PC-3 (cell line): ENCODE measurements at regions not wholly inside any gene's neighbourhood (a gene's known extent, or its start where the extent isn't known, plus 50 kb on each side); places are given as distances from the start of the nearest gene placed in this dataset.

Source experiments
- ATAC-seq: fragments of 200-7000 bp; cut with Tn5 transposase; 2 replicates; pipeline ENCODE4 v1.9.1; 2020; ENCODE audit warnings: mild to moderate bottlenecking, moderate library complexity
- BruUV-seq: library from RNA; stranded (reverse); fragments of 400-500 nt; replicated peaks from 2 replicates; lab custom pipeline; 2021; lab: Mats Ljungman, UMichigan
- CTCF ChIA-PET: fragments of 300-600 bp; sonication (Branson Sonifier 250); formaldehyde crosslinking; loops from one replicate; lab custom pipeline; 2022; ENCODE audit warnings: antibody characterized with exemption; lab: Charles Lee
- POLR2A ChIA-PET: fragments of 300-600 bp; sonication (Branson Sonifier 250); formaldehyde crosslinking; loops from one replicate; lab custom pipeline; 2022; ENCODE audit warnings: antibody characterized with exemption; ENCODE audit not compliant: unreplicated experiment; lab: Charles Lee
- DNase-seq: peaks from one replicate; pipeline ENCODE4 v3.0.0-alpha.2; 2015
- H2AFZ ChIP-seq: fragments of 300-600 bp; sonication (generic); 2 replicates; pipeline ENCODE4 v1.6.0; 2016; ENCODE audit warnings: antibody characterized with exemption, low read length
- H3F3A ChIP-seq: fragments of 300-600 bp; sonication (generic); one replicate; pipeline ENCODE4 v1.6.0; 2017; ENCODE audit warnings: antibody characterized with exemption, low read length, control low read depth, mild to moderate bottlenecking; ENCODE audit not compliant: unreplicated experiment
- H3K27ac ChIP-seq: fragments of 300-600 bp; sonication (generic); 2 replicates; pipeline ENCODE4 v1.5.1; 2016; ENCODE audit warnings: mild to moderate bottlenecking, low read length
- H3K27me3 ChIP-seq: fragments of 300-600 bp; sonication (generic); 2 replicates; pipeline ENCODE4 v1.6.1; 2016; ENCODE audit warnings: low read length, mixed read lengths
- H3K36me3 ChIP-seq: fragments of 300-600 bp; sonication (generic); 2 replicates; pipeline ENCODE4 v1.6.1; 2016; ENCODE audit warnings: low read depth, mixed run types, low read length, mixed read lengths
- H3K4me1 ChIP-seq: fragments of 300-600 bp; sonication (generic); 2 replicates; pipeline ENCODE4 v1.5.1; 2016; ENCODE audit warnings: low read length; ENCODE audit not compliant: insufficient read depth
- H3K4me2 ChIP-seq: fragments of 300-600 bp; sonication (generic); 2 replicates; pipeline ENCODE4 v1.6.0; 2016; ENCODE audit warnings: low read length
- H3K4me3 ChIP-seq: fragments of 300-600 bp; sonication (generic); 2 replicates; pipeline ENCODE4 v1.5.1; 2016; ENCODE audit warnings: mild to moderate bottlenecking, low read length, mixed read lengths
- H3K79me2 ChIP-seq: fragments of 300-600 bp; sonication (generic); 2 replicates; pipeline ENCODE4 v1.6.1; 2017; ENCODE audit warnings: low read length, mixed read lengths
- H3K9ac ChIP-seq: fragments of 300-600 bp; sonication (generic); 2 replicates; pipeline ENCODE4 v1.6.0; 2016; ENCODE audit warnings: mild to moderate bottlenecking, low read length
- H3K9me2 ChIP-seq: fragments of 300-600 bp; sonication (generic); replicated peaks from 2 replicates; pipeline ENCODE4 v1.6.1; 2016; ENCODE audit warnings: mixed run types, low read length, mixed read lengths
- H3K9me3 ChIP-seq: fragments of 300-600 bp; sonication (generic); 2 replicates; pipeline ENCODE4 v1.6.1; 2016; ENCODE audit warnings: low read length, mixed read lengths
- H4K20me1 ChIP-seq: fragments of 300-600 bp; sonication (generic); 2 replicates; pipeline ENCODE4 v1.6.1; 2016; ENCODE audit warnings: low read length, mixed read lengths
- EZH2 ChIP-seq: fragments of 300-600 bp; sonication (generic); IDR thresholded peaks from one replicate; pipeline ENCODE4 v1.6.1; 2017; ENCODE audit warnings: antibody characterized with exemption, mild to moderate bottlenecking, low read length; ENCODE audit not compliant: unreplicated experiment
- EZH2phosphoT487 ChIP-seq: fragments of 300-600 bp; sonication (generic); IDR thresholded peaks from 2 replicates; pipeline ENCODE4 v1.6.1; 2018; ENCODE audit warnings: mild to moderate bottlenecking, antibody characterized with exemption, low read length, borderline replicate concordance
- intact Hi-C: fragments of 100-400 bp; cut with micrococcal nuclease; formaldehyde crosslinking; loops from 2 replicates; pipeline ENCODE4 v1.9.0; 2023
- TF ChIP-seq, protein P1 (sequence below): fragments of 300-600 bp; sonication (generic); conservative IDR thresholded peaks from 2 replicates; pipeline ENCODE4 v1.5.1; 2017; ENCODE audit warnings: antibody characterized with exemption, low read depth, mild to moderate bottlenecking, low read length

DNA sequence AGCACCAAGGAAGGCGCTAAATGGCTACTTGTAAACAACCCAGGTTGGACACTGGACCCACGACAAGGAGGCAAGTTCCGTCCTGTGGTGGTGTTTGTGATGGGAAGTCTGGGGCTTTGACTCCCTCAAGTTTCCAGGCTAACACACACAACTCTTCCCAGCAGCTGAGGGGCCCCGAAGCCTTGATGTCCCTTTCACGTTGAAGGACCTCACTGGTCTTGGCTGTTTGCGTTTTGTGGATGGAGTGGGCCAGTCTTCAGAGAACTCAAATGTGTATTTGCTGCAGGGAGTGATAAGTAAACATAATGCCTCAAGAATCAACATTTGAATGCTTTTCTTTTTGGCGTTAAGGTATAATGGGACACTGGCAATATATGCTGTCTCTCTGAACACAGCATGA, 199.2 kb downstream of the TM9SF2 start:
- Histone ChIP-seq H3K9me3 (no peaks in the 10 kb centered on the region), H3K4me2 (no peak overlapping the region), H2AFZ (no peak overlapping the region), H3K36me3 (no peaks in the 10 kb centered on the region), H3K9ac (no peak overlapping the region), H3F3A (no peaks in the 10 kb centered on the region), H3K27ac (no peak overlapping the region), H4K20me1 (no peaks in the 10 kb centered on the region), H3K4me3 (no peak overlapping the region), H3K4me1 (no peaks in the 10 kb centered on the region), H3K79me2 (no peaks in the 10 kb centered on the region), H3K9me2 (no peaks in the 10 kb centered on the region), H3K27me3 (no peaks in the 10 kb centered on the region)
- no peak for TF ChIP-seq EZH2
- TF ChIP-seq, protein P1, sequence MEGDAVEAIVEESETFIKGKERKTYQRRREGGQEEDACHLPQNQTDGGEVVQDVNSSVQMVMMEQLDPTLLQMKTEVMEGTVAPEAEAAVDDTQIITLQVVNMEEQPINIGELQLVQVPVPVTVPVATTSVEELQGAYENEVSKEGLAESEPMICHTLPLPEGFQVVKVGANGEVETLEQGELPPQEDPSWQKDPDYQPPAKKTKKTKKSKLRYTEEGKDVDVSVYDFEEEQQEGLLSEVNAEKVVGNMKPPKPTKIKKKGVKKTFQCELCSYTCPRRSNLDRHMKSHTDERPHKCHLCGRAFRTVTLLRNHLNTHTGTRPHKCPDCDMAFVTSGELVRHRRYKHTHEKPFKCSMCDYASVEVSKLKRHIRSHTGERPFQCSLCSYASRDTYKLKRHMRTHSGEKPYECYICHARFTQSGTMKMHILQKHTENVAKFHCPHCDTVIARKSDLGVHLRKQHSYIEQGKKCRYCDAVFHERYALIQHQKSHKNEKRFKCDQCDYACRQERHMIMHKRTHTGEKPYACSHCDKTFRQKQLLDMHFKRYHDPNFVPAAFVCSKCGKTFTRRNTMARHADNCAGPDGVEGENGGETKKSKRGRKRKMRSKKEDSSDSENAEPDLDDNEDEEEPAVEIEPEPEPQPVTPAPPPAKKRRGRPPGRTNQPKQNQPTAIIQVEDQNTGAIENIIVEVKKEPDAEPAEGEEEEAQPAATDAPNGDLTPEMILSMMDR, result no peak
- TF ChIP-seq EZH2phosphoT487, result no peak
- ChIA-PET CTCF (no interaction called here), POLR2A (no interaction called here)
- intact Hi-C loops, result no loop called here
- DNase-seq (no peak), ATAC-seq (no peak)
- BruUV-seq, result no TSS peak

DNA sequence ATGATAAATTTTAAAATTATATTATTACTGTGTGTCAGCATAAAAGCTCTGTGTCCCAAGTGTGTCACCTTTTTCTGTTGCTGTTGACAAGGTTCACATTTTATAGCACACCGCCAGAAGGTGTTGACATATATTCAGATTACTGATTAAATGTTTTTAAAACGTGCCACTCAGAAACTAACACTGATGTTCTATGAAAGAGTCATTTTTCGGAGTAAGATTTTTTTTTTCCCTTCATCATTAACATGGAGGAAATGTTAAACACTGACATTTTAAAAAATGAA, 197.5 kb downstream of the TM9SF2 start:
- BruUV-seq, result no TSS peak

DNA sequence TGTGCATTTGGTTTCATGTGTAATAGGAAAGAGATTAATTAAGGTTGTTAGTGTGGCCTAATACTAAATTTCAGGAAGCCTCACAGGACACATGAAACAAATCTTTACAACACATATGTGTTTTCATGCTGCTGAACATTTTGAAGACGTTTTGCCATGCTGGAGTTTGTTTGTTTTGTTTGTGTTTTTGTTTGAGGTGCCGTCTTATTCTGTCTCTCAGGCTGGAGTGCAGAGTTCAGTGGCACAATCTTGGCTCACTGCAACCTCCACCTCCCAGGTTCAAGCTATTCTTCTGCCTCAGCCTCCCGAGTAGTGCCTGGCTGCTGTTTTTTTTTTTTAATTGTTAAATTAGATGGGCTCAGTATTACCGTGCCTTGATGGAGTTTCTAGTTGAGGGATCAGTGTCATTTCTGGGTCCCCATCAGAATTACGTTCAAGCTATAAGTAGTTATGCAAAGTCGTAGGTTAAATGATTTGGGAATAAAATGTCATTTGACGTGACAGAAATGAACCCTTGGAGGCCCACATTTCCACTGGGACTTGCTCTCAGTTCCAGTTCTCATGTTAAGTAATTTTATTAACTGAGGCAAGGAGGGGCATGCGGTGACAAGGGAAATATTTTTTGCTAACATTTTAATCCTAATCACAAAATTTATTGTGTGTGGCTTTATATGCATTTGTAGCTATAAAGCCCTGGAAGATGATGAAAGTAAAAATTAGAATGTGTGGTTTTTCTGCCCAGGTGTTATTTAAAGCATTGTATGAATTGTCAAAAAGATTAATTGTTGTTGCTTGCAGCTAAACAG, 196.9 kb downstream of the TM9SF2 start:
- intact Hi-C loops, result no loop called here
- Histone ChIP-seq H3K9me3 (no peaks in the 10 kb centered on the region), H3K27ac (no peak overlapping the region), H2AFZ (no peak overlapping the region), H3K9me2 (no peaks in the 10 kb centered on the region), H3F3A (no peaks in the 10 kb centered on the region), H3K4me1 (no peaks in the 10 kb centered on the region), H3K4me3 (no peak overlapping the region), H3K27me3 (no peaks in the 10 kb centered on the region), H3K9ac (no peak overlapping the region), H3K4me2 (no peak overlapping the region), H4K20me1 (no peaks in the 10 kb centered on the region), H3K79me2 (no peaks in the 10 kb centered on the region), H3K36me3 (no peaks in the 10 kb centered on the region)
- DNase-seq, result no peak
- CTCF ChIA-PET, result no interaction called here
- TF ChIP-seq, protein P1, result no peak
- TF ChIP-seq EZH2phosphoT487 (no peak), EZH2 (no peak)
- ATAC-seq, result no peak
- POLR2A ChIA-PET, result no interaction called here
- no TSS peak for BruUV-seq

More for the DNA sequence above, 197.5 kb downstream of the TM9SF2 start:
- ATAC-seq (no peak), DNase-seq (no peak)
- no peaks in the 10 kb centered on the region for H3K9me2 ChIP-seq
- TF ChIP-seq EZH2phosphoT487 (no peak), EZH2 (no peak)
- TF ChIP-seq, protein P1, result no peak
- POLR2A ChIA-PET, result no interaction called here
- H3K4me3 ChIP-seq, result no peak overlapping the region
- no peaks in the 10 kb centered on the region for H3K4me1 ChIP-seq
- H4K20me1 ChIP-seq, result no peaks in the 10 kb centered on the region
- CTCF ChIA-PET, result no interaction called here
- intact Hi-C loops, result no loop called here
- no peaks in the 10 kb centered on the region for H3K9me3 ChIP-seq
- H3F3A ChIP-seq, result no peaks in the 10 kb centered on the region
- H2AFZ ChIP-seq, result no peak overlapping the region
- H3K27ac ChIP-seq, result no peak overlapping the region
- H3K27me3 ChIP-seq, result no peaks in the 10 kb centered on the region
- no peak overlapping the region for H3K4me2 ChIP-seq
- H3K9ac ChIP-seq, result no peak overlapping the region
- no peaks in the 10 kb centered on the region for H3K36me3 ChIP-seq
- no peaks in the 10 kb centered on the region for H3K79me2 ChIP-seq
